ENCODE measurements at regions not wholly inside any gene's neighbourhood (a gene's known extent, or its start where the extent isn't known, plus 50 kb on each side); places are given as distances from the start of the nearest gene placed in this dataset.

- H3K4me3 ChIP-seq (ENCODE audit: low read length), result no peak overlapping the region
- no peak for DNase-seq (ENCODE audit: low read depth)
- no peak for TF ChIP-seq CTCF (conservative IDR thresholded peaks at IDR 0.05; ENCODE audit: low read depth, low read length)
These were observed 73.1 kb upstream of the KCNA4 start for GRCh38 chr11:30089921-30090320.

DNA sequence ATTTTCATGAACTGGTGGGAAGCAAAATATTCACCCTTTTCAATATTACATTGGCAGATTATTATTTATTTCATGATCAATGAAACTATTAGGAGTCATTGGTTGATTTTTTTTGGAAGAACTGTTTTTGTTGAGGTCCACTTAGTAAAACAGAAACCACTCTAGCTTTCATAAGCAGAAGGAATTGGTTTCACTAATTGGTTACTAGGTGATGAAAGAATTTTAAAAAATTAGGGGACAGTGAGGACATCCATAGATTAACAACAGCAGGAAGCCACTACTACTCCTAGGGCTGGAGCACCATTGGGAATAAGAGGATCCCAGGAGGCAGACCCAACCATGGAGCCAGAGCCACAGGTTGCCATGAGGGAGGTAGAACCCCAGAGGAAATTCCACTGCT is 74.4 kb upstream of the KCNA4 start:
- no peak for DNase-seq (ENCODE audit: low read depth)
- TF ChIP-seq CTCF (conservative IDR thresholded peaks at IDR 0.05; ENCODE audit: low read depth, low read length), result no peak

GRCh38 chr11:30091737-30092136 is 74.9 kb upstream of the KCNA4 start:
- no peak overlapping the region for H3K4me3 ChIP-seq (ENCODE audit: low read length)
- TF ChIP-seq CTCF (conservative IDR thresholded peaks at IDR 0.05; ENCODE audit: low read depth, low read length), result no peak
- no peak for DNase-seq (ENCODE audit: low read depth)

More for the DNA sequence above, 74.4 kb upstream of the KCNA4 start:
- no peak overlapping the region for H3K4me3 ChIP-seq (ENCODE audit: low read length)

DNA sequence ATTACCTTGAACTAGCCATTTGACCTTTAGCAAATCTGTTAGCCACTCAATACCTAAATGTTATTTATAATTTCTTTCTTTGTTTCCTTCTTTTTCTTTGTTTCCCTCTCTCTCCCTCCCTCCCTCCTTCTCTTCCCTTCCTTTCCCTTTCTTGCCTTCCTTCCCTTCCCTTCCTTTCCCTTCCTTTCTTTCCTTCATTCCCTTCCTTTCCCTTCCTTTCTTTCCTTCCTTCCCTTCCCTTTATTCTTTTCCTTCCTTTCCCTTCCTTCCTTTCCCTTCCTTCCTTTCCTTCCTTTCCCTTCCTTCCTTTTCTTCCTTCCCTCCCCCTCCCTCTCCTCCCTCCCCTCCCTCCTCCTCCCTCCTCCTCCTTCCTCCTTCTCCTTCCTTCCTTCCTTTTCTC is 75.7 kb upstream of the KCNA4 start:
- no peak overlapping the region for H3K4me3 ChIP-seq (ENCODE audit: low read length)
- no peak for TF ChIP-seq CTCF (conservative IDR thresholded peaks at IDR 0.05; ENCODE audit: low read depth, low read length)
- no peak for DNase-seq (ENCODE audit: low read depth)

DNA sequence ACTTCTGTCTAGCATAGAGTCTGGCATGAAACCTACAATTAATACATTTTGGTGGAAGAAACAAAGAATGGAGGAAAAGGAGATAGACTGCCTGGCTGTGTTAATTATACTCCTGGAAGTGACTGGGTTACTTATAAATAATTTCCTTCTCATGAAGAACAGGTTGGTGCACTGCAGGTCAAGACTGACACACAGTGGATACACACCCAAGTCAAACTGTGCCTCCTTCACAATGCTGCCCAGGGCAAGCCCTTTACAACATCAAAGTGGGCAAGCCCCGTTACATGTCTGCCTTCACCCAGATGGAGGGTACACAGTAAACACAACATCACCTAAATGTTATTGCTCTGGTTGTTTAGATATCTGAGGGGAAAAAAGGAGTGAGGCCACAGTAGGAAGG is 83.7 kb upstream of the KCNA4 start:
- DNase-seq (ENCODE audit: low read depth), result no peak
- TF ChIP-seq CTCF (conservative IDR thresholded peaks at IDR 0.05; ENCODE audit: low read depth, low read length), result no peak
- no peak overlapping the region for H3K4me3 ChIP-seq (ENCODE audit: low read length)

DNA sequence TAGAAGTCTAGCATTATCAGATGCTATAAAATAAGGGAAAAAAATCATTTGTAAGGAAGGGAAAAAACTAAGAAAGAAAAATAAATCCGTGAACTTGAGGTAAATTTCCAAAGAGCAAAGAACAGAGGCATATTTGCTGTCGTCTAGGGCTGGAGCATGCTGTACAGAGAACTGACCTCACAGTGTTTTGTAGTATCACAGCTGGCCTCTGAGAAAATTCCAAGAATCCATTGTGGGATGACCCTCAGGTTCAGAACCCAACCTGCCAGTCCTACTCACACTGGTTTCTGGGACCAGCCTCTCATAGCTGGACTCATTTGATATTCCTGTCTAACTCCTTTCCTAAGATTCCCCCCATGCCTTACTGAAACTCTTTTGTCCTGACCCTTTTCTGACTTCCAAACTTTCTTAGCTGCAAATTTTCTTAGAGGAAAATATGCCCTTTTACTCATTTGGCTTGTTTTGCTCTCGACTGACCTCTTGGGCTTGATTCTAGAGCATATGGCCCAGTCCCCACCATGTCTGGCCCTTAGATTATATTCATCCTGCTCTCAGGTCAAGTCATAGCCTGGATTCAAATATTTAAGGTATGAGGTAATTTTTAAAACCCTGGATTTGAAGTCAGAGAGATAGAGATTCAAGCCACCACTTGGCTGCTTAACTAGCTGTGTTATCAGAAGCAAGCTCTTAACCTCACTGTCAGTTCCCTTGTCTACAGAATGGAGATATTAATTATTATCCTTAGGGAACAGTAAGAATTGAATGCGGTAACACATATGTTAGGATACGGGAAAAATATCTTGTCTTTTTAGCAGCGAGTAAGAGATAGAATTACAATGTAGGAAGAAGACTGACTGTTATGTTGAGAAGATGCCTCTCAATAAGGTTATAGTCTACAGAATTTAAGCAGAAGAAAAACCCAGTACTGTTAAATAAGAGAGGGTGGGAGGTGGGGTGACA is 89.7 kb upstream of the KCNA4 start:
- no peak overlapping the region for H3K4me3 ChIP-seq (ENCODE audit: low read length)
- DNase-seq (ENCODE audit: low read depth), result no peak
- no peak for TF ChIP-seq CTCF (conservative IDR thresholded peaks at IDR 0.05; ENCODE audit: low read depth, low read length)

- peak; percentile 17 for DNase-seq (ENCODE audit: low read depth)
- no peak for TF ChIP-seq CTCF (conservative IDR thresholded peaks at IDR 0.05; ENCODE audit: low read depth, low read length)
- H3K4me3 ChIP-seq (ENCODE audit: low read length), result no peak overlapping the region
These were observed 91.1 kb upstream of the KCNA4 start for GRCh38 chr11:30107899-30108298.
